K562 (cell line): ENCODE measurements at regions not wholly inside any gene's neighbourhood (a gene's known extent, or its start where the extent isn't known, plus 50 kb on each side); places are given as distances from the start of the nearest gene placed in this dataset.

ENCODE experiments used
- ATAC-seq: fragments of 200-7000 bp; cut with Tn5 transposase; 3 replicates; pipeline ENCODE4 v1.9.1; 2020; ENCODE audit warnings: moderate library complexity
- BruUV-seq: library from RNA; stranded (reverse); fragments of 400-500 nt; replicated peaks from 2 replicates; lab custom pipeline; 2021; lab: Mats Ljungman, UMichigan
- CTCF ChIA-PET: fragments of 300-600 bp; formaldehyde crosslinking; extraction: SDS; loops from one replicate; lab custom pipeline; 2021; ENCODE audit warnings: low intra/inter-chr PET ratio; lab: Yijun Ruan, JAX
- POLR2A ChIA-PET: fragments of 300-600, 350-650 bp; sonication (Branson Sonifier 250); formaldehyde crosslinking; extraction: SDS; loops from one replicate; lab custom pipeline; 2021; ENCODE audit warnings: antibody characterized with exemption, inconsistent platforms; lab: Yijun Ruan, JAX
- DNase-seq, 4 experiments: peaks; one replicate each; pipeline versions ENCODE4 v3.0.0 to v3.0.0-alpha.2; 2011 to 2018; ENCODE audit warnings: low spot score in 3 of 4, mixed read lengths in 3 of 4; ENCODE audit errors: extremely low read depth in 1 of 4
- FAIRE-seq: peaks from 2 replicates; lab custom pipeline; 2011; peaks lifted over from hg19 to GRCh38; lab: Jason Lieb, UNC
- H2AFZ ChIP-seq: 2 replicates; pipeline ENCODE4 v1.6.0; 2011; ENCODE audit warnings: low read depth, low read length, control low read depth, inconsistent platforms
- H3K27ac ChIP-seq: fragments of 200-600 bp; 3 replicates; pipeline ENCODE4 v1.8.0; 2011; ENCODE audit warnings: low read depth, mild to moderate bottlenecking, control low read depth, inconsistent platforms, low read length, moderate library complexity, mixed read lengths; ENCODE audit errors: extremely low read depth
- H3K27me3 ChIP-seq, 2 experiments: fragments of 300-600 bp in 1 of 2; 2 replicates in 1 of 2; 3 replicates in 1 of 2; pipeline versions ENCODE4 v1.6.0 to v1.8.0; 2011; ENCODE audit warnings: inconsistent platforms in 2 of 2, low read length in 2 of 2, mild to moderate bottlenecking in 1 of 2, mixed read lengths in 1 of 2, moderate library complexity in 1 of 2; ENCODE audit not compliant: control insufficient read depth in 2 of 2, insufficient read depth in 2 of 2
- H3K36me3 ChIP-seq: fragments of 300-600 bp; 3 replicates; pipeline ENCODE4 v1.8.0; 2011; ENCODE audit warnings: mild to moderate bottlenecking, low read length, inconsistent platforms; ENCODE audit not compliant: control insufficient read depth, insufficient read depth
- H3K4me1 ChIP-seq, 2 experiments: fragments of 200-600 bp in 1 of 2; replicated peaks in 1 of 2; 2 replicates in 1 of 2; 3 replicates in 1 of 2; pipeline versions ENCODE4 v1.5.1 to v1.8.0; 2011; ENCODE audit warnings: inconsistent platforms in 2 of 2, low read length in 2 of 2, mild to moderate bottlenecking in 1 of 2, mixed read lengths in 1 of 2, moderate library complexity in 1 of 2; ENCODE audit not compliant: control insufficient read depth in 2 of 2, insufficient read depth in 2 of 2
- H3K4me2 ChIP-seq: 2 replicates; pipeline ENCODE4 v1.6.1; 2011; ENCODE audit warnings: low read length, control low read depth, inconsistent platforms, mixed read lengths; ENCODE audit not compliant: insufficient read depth
- H3K4me3 ChIP-seq: fragments of 200-600 bp; sonication (generic), shearing (Covaris generic); 2 replicates; pipeline ENCODE4 v1.5.1; 2016; ENCODE audit warnings: control low read depth, inconsistent platforms
- H3K79me2 ChIP-seq: fragments of 200-600 bp; 3 replicates; pipeline ENCODE4 v1.8.0; 2011; ENCODE audit warnings: low read length, inconsistent platforms; ENCODE audit not compliant: control insufficient read depth, insufficient read depth
- H3K9ac ChIP-seq, 2 experiments: 2 replicates each; pipeline versions ENCODE4 v1.6.0 to v1.6.1; 2011; ENCODE audit warnings: low read depth in 2 of 2, low read length in 2 of 2, control low read depth in 1 of 2, inconsistent platforms in 1 of 2, mild to moderate bottlenecking in 1 of 2, mixed read lengths in 1 of 2; ENCODE audit not compliant: insufficient read depth in 1 of 2
- H3K9me1 ChIP-seq: one replicate; pipeline ENCODE4 v1.6.0; 2011; ENCODE audit warnings: inconsistent platforms, mild to moderate bottlenecking, low read length, moderate library complexity; ENCODE audit not compliant: control insufficient read depth, insufficient read depth
- H3K9me3 ChIP-seq: replicated peaks from 2 replicates; pipeline ENCODE4 v1.5.1; 2011; ENCODE audit warnings: low read depth, low read length, inconsistent platforms; ENCODE audit not compliant: control insufficient read depth, insufficient read depth
- H4K20me1 ChIP-seq: replicated peaks from 2 replicates; pipeline ENCODE4 v1.6.1; 2011; ENCODE audit warnings: low read length, inconsistent platforms, mixed read lengths; ENCODE audit not compliant: control insufficient read depth, insufficient read depth
- E4F1 ChIP-seq: fragments of 250-450 bp; sonication (Bioruptor Pico); IDR thresholded peaks from 2 replicates; pipeline ENCODE4 v1.5.0; 2021; ENCODE audit warnings: mild to moderate bottlenecking, borderline replicate concordance
- FOXK2 ChIP-seq, 2 experiments: fragments of 450-650 bp; IDR thresholded peaks in 1 of 2; conservative IDR thresholded peaks in 1 of 2; 2 replicates each; pipeline ENCODE4 v1.6.1; 2016; ENCODE audit warnings: low read depth in 2 of 2, mild to moderate bottlenecking in 1 of 2
- FOXP4 ChIP-seq: sonication (generic); formaldehyde crosslinking; IDR thresholded peaks from 2 replicates; pipeline ENCODE4 v1.8.0; 2022; ENCODE audit warnings: mild to moderate bottlenecking, missing genetic modification reagents, borderline replicate concordance
- LARP7 ChIP-seq: fragments of 450-650 bp; IDR thresholded peaks from 2 replicates; pipeline ENCODE4 v1.6.1; 2016
- MTA3 ChIP-seq: fragments of 450-650 bp; formaldehyde crosslinking; IDR thresholded peaks from 2 replicates; pipeline ENCODE4 v1.6.1; 2017; ENCODE audit warnings: mild to moderate bottlenecking, borderline replicate concordance
- SIN3B ChIP-seq: fragments of 450-650 bp; IDR thresholded peaks from 2 replicates; pipeline ENCODE4 v1.6.1; 2017; ENCODE audit warnings: low read depth, mild to moderate bottlenecking, moderate library complexity
- WGBS: fragments of 100-300 bp; shearing (Covaris generic); methylation state at CpG from one replicate; pipeline ENCODE4 v1.1.6; 2016; ENCODE audit warnings: low coverage, mixed read lengths; ENCODE audit not compliant: insufficient coverage; ENCODE audit errors: missing lambda C conversion rate; 5-methylcytosine and 5-hydroxymethylcytosine counted together
- in situ Hi-C: fragments of 300-500 bp; cut with MboI; formaldehyde crosslinking; loops from 4 replicates; pipeline ENCODE4 v1.15.0; 2018; ENCODE audit warnings: inconsistent platforms, mixed read lengths
- intact Hi-C: fragments of 100-400 bp; cut with micrococcal nuclease; formaldehyde crosslinking; loops from 2 replicates; pipeline ENCODE4 v1.14.2; 2022
- TF ChIP-seq, protein P1 (sequence below), 3 experiments: fragments of 200-800 bp in 1 of 3; fragments of 250-450 bp in 1 of 3; fragments of 450-650 bp in 1 of 3; sonication (Bioruptor Pico) in 1 of 3; sonication (Bioruptor generic) in 1 of 3; formaldehyde crosslinking in 1 of 3; IDR thresholded peaks; 2 replicates each; pipeline versions ENCODE4 v1.6.1 to v1.8.0; 2016 to 2022; ENCODE audit warnings: mild to moderate bottlenecking in 2 of 3, missing genetic modification characterization in 2 of 3, missing compliant biosample characterization in 1 of 3, moderate library complexity in 1 of 3

- ChIA-PET CTCF (no interaction called here), POLR2A (no interaction called here)
- Histone ChIP-seq H3K4me2 (no peak overlapping the region), H3K4me1 (no peaks in the 10 kb centered on the region), H3K36me3 (no peaks in the 10 kb centered on the region), H3K27ac (no peak overlapping the region), H3K9me3 (no peaks in the 10 kb centered on the region), H3K4me3 (no peak overlapping the region), H3K9ac (no peak overlapping the region), H3K9me1 (no peaks in the 10 kb centered on the region), H3K79me2 (no peaks in the 10 kb centered on the region), H3K27me3 (no peaks in the 10 kb centered on the region), H4K20me1 (no peaks in the 10 kb centered on the region), H2AFZ (no peak overlapping the region)
- DNase-seq (no peak), FAIRE-seq (no peak), ATAC-seq (no peak)
- WGBS = 33% methylated on average over 1 of the region's 1 CpG
- BruUV-seq = no TSS peak
- intact Hi-C loops (no loop called here), in situ Hi-C loops (no loop called here)
- TF ChIP-seq SIN3B (no peak), LARP7 (no peak), MTA3 (no peak), FOXP4 (CRISPR knock-in tag) (no peak), E4F1 (CRISPR knock-in tag) (no peak), FOXK2 (conservative IDR thresholded peaks at IDR 0.05 in 1 of 2, IDR thresholded peaks at IDR 0.05 in 1 of 2; ENCODE audit: low read depth in 2 of 2) (no peak)
- TF ChIP-seq, protein P1, sequence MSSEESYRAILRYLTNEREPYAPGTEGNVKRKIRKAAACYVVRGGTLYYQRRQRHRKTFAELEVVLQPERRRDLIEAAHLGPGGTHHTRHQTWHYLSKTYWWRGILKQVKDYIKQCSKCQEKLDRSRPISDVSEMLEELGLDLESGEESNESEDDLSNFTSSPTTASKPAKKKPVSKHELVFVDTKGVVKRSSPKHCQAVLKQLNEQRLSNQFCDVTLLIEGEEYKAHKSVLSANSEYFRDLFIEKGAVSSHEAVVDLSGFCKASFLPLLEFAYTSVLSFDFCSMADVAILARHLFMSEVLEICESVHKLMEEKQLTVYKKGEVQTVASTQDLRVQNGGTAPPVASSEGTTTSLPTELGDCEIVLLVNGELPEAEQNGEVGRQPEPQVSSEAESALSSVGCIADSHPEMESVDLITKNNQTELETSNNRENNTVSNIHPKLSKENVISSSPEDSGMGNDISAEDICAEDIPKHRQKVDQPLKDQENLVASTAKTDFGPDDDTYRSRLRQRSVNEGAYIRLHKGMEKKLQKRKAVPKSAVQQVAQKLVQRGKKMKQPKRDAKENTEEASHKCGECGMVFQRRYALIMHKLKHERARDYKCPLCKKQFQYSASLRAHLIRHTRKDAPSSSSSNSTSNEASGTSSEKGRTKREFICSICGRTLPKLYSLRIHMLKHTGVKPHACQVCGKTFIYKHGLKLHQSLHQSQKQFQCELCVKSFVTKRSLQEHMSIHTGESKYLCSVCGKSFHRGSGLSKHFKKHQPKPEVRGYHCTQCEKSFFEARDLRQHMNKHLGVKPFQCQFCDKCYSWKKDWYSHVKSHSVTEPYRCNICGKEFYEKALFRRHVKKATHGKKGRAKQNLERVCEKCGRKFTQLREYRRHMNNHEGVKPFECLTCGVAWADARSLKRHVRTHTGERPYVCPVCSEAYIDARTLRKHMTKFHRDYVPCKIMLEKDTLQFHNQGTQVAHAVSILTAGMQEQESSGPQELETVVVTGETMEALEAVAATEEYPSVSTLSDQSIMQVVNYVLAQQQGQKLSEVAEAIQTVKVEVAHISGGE (CRISPR knock-in tag; IDR thresholded peaks at IDR 0.05) = no peak
These were observed 142.3 kb downstream of the C11orf87 start for GRCh38 chr11:109564241-109564640.
